ENCODE measurements at regions not wholly inside any gene's neighbourhood (a gene's known extent, or its start where the extent isn't known, plus 50 kb on each side); places are given as distances from the start of the nearest gene placed in this dataset.

DNA sequence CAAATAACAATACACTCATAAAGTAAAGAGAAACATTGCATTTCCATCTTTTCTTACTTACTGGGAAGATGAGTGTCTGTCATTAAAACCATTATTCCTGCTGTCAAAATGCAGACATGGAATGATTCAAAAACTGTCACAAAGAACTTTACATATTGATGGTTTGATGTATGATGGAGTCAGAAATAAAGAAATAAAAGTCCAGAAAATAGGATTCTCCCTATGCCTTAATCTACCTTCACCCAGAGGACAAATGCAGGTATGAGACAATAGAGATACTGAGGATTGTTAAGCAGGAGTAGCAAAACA lies 656.1 kb downstream of the TBC1D4 start:
- DNase-seq (ENCODE audit: low spot score) = no peak
- TF ChIP-seq CTCF (IDR thresholded peaks at IDR 0.05; ENCODE audit: extremely low read depth, missing control alignments) = no peak

DNA sequence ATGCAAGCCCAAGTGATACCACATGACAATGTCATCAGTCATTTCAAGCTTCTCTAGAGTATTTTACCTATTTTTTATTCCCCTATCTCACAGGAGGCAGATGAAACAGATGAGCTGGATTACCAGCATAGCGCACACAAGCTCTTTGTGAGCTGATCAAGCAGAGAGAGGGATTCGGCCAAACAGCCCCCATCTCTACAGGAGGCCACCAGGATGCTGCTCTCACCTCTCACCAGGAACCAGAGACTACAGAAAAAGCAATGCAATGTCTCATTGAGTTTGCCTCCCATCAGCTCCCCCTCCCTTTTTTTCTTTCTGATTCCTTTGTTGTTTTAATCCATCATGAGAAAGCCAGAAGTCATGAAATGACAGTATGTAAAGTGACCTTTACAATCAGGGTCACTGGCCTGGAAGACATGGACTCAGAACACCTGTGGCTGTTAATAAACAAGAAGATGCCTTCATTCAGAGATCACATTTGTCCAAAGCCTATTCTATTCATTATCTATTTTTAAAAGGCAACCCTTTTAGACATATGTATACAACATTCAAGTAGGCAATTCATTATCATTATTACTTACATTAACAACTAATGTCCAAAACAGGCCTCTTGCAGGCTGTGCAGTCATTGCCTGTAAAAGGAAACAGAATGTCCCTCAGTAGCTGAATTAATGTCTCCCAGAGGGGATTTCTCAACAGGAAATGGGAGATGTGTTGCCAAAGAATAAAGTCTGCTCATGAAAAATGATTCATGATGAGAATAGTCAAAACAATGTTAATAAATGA lies 656.6 kb downstream of the TBC1D4 start:
- no peak for TF ChIP-seq CTCF (IDR thresholded peaks at IDR 0.05; ENCODE audit: extremely low read depth, missing control alignments)
- no peak for DNase-seq (ENCODE audit: low spot score)

GRCh38 chr13:74820809-74821208 lies 661.2 kb downstream of the TBC1D4 start:
- no peak for TF ChIP-seq CTCF (IDR thresholded peaks at IDR 0.05; ENCODE audit: extremely low read depth, missing control alignments)

GRCh38 chr13:74819549-74819948 lies 662.4 kb downstream of the TBC1D4 start:
- no peak for DNase-seq (ENCODE audit: low spot score)
- no peak for TF ChIP-seq CTCF (IDR thresholded peaks at IDR 0.05; ENCODE audit: extremely low read depth, missing control alignments)

More at GRCh38 chr13:74820809-74821208, 661.2 kb downstream of the TBC1D4 start:
- no peak for DNase-seq (ENCODE audit: low spot score)

DNA sequence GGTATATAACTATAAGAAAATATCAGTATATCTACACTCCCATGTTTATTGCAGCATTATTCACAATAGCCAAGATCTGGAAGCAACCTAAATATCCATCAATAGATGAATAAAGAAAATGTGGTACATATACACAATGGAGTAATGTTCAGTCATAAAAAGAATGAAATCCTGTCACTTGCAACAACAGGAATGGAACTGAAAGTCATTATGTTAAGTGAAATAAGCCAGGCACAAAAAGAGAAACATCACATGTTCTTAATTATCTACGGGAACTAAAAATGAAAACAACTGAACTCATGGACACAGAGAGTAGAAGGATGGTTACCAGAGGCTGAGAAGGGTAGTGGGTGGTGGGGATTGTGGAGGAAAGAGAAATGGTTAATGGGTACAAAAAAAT lies 665.2 kb downstream of the TBC1D4 start:
- DNase-seq (ENCODE audit: low spot score) = no peak

DNA sequence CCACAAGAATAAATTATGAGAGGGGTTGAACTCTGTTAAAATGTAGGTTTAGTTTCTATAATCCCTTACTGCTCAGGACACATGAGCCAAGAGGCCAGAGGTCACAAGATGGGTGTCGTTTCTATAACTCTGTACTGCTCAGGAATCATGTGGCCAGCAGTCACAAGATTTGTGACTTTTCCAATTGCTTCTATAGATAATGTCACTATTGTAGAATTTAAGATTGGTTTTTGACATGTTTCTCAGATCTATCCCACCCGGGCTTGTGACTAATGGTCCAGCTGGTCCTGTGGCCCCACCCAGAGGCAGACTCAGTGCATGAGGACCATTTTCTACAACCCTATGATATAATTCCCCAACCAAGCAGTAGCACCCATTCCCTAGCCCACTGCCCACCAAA lies 662.0 kb upstream of the KLF12 start:
- no peak for DNase-seq (ENCODE audit: low spot score)
- no peak for TF ChIP-seq CTCF (IDR thresholded peaks at IDR 0.05; ENCODE audit: extremely low read depth, missing control alignments)

More for the DNA sequence above, 665.2 kb downstream of the TBC1D4 start:
- TF ChIP-seq CTCF (IDR thresholded peaks at IDR 0.05; ENCODE audit: extremely low read depth, missing control alignments) = no peak

DNA sequence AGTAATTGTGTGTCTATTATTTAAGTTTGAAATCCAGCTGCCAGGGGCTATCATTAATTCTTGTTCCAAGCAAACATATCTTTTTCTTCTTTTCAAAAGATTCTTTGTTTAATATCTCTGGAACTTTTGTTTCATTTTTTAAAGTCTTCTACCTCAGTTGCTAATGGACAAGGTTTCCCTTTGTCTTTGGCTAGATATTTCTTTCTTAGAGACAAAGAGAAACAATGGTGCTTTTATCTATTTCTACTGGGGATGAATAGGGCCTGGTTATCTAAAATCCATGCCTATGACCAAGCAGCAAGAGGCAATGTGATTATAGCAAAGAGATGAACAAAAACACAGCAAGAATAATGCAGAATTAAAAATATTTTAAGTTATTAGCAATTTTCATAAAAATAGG lies 661.3 kb upstream of the KLF12 start:
- TF ChIP-seq CTCF (IDR thresholded peaks at IDR 0.05; ENCODE audit: extremely low read depth, missing control alignments) = no peak
- DNase-seq (ENCODE audit: low spot score) = no peak
